SH-SY5Y (cell line): ENCODE measurements at regions not wholly inside any gene's neighbourhood (a gene's known extent, or its start where the extent isn't known, plus 50 kb on each side); places are given as distances from the start of the nearest gene placed in this dataset.

Experiments
- GATA2 ChIP-seq: IDR thresholded peaks from 2 replicates; pipeline ENCODE4 v1.6.1; 2011; ENCODE audit warnings: mild to moderate bottlenecking, low read depth, low read length
- GATA3 ChIP-seq: IDR thresholded peaks from 2 replicates; pipeline ENCODE4 v1.6.1; 2011; ENCODE audit warnings: low read depth, mild to moderate bottlenecking, low read length, moderate library complexity

- TF ChIP-seq GATA2: no peak
- TF ChIP-seq GATA3: no peak
Measured at GRCh38 chr2:21676676-21677075, 552.9 kb downstream of the TDRD15 start.
